HCT116 (cell line): ENCODE measurements at regions not wholly inside any gene's neighbourhood (a gene's known extent, or its start where the extent isn't known, plus 50 kb on each side); places are given as distances from the start of the nearest gene placed in this dataset.

Source experiments
- EZH2 ChIP-seq: fragments of 200-600 bp; sonication (generic); IDR thresholded peaks from 2 replicates; pipeline ENCODE4 v1.6.1; 2017; ENCODE audit warnings: antibody characterized with exemption, mixed run types
- POLR2A ChIP-seq: IDR thresholded peaks from 2 replicates; pipeline ENCODE4 v1.7.0; 2011; ENCODE audit warnings: borderline replicate concordance; ENCODE audit not compliant: insufficient read depth, insufficient read length; ENCODE audit errors: extremely low read depth
- SRF ChIP-seq: IDR thresholded peaks from 2 replicates; pipeline ENCODE4 v1.6.1; 2012; ENCODE audit warnings: low read depth
- YY1 ChIP-seq: IDR thresholded peaks from 2 replicates; pipeline ENCODE4 v1.6.1; 2011; ENCODE audit warnings: low read length, low read depth, moderate library complexity, mild to moderate bottlenecking; ENCODE audit not compliant: insufficient replicate concordance; ENCODE audit errors: extremely low read depth
- ZFX ChIP-seq: fragments of 450-650 bp; IDR thresholded peaks from 2 replicates; pipeline ENCODE4 v1.6.1; 2017
- TF ChIP-seq, protein P1 (sequence below), 3 experiments: fragments of 200-600 bp in 1 of 3; sonication (generic) in 1 of 3; IDR thresholded peaks in 2 of 3; conservative IDR thresholded peaks in 1 of 3; 2 replicates each; pipeline ENCODE4 v1.5.1; 2012 to 2017; ENCODE audit warnings: low read depth in 2 of 3, low read length in 2 of 3, antibody characterized with exemption in 1 of 3, borderline replicate concordance in 1 of 3, control low read depth in 1 of 3, mild to moderate bottlenecking in 1 of 3, mixed read lengths in 1 of 3, mixed run types in 1 of 3, moderate library complexity in 1 of 3; ENCODE audit not compliant: insufficient read depth in 1 of 3
- TF ChIP-seq, protein P2 (sequence below): IDR thresholded peaks from 2 replicates; pipeline ENCODE4 v1.6.1; 2012
- TF ChIP-seq, protein P3 (sequence below): IDR thresholded peaks from 2 replicates; pipeline ENCODE4 v1.6.1; 2012; ENCODE audit warnings: low read depth

DNA sequence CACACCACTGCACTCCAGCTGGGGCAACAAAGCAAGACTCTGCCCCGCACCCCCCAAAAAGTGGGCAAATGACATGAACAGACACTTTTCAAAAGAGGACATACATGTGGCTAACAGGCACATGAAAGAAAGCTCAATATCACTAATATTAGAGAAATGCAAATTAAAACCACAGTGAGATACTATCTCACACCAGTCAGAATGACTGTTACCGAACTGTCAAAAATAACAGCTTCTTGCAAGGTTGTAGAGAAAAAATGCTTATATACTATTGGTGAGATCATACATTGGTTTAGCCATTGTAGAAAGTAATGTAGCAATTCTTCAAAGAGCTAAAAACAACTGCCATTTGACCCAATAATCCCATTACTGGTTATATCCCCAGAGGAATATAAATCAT, 99.5 kb upstream of the SPATA13 start:
- no peak for TF ChIP-seq ZFX
- TF ChIP-seq, protein P1, sequence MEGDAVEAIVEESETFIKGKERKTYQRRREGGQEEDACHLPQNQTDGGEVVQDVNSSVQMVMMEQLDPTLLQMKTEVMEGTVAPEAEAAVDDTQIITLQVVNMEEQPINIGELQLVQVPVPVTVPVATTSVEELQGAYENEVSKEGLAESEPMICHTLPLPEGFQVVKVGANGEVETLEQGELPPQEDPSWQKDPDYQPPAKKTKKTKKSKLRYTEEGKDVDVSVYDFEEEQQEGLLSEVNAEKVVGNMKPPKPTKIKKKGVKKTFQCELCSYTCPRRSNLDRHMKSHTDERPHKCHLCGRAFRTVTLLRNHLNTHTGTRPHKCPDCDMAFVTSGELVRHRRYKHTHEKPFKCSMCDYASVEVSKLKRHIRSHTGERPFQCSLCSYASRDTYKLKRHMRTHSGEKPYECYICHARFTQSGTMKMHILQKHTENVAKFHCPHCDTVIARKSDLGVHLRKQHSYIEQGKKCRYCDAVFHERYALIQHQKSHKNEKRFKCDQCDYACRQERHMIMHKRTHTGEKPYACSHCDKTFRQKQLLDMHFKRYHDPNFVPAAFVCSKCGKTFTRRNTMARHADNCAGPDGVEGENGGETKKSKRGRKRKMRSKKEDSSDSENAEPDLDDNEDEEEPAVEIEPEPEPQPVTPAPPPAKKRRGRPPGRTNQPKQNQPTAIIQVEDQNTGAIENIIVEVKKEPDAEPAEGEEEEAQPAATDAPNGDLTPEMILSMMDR (IDR thresholded peaks at IDR 0.05 in 2 of 3, conservative IDR thresholded peaks at IDR 0.05 in 1 of 3; ENCODE audit: borderline replicate concordance in 1 of 3, insufficient read depth in 1 of 3, low read depth in 2 of 3, low read length in 2 of 3) = no peak
- no peak for TF ChIP-seq POLR2A
- TF ChIP-seq SRF = no peak
- TF ChIP-seq, protein P2, sequence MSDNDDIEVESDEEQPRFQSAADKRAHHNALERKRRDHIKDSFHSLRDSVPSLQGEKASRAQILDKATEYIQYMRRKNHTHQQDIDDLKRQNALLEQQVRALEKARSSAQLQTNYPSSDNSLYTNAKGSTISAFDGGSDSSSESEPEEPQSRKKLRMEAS = no peak
- no peak for TF ChIP-seq YY1
- no peak for TF ChIP-seq EZH2
- TF ChIP-seq, protein P3, sequence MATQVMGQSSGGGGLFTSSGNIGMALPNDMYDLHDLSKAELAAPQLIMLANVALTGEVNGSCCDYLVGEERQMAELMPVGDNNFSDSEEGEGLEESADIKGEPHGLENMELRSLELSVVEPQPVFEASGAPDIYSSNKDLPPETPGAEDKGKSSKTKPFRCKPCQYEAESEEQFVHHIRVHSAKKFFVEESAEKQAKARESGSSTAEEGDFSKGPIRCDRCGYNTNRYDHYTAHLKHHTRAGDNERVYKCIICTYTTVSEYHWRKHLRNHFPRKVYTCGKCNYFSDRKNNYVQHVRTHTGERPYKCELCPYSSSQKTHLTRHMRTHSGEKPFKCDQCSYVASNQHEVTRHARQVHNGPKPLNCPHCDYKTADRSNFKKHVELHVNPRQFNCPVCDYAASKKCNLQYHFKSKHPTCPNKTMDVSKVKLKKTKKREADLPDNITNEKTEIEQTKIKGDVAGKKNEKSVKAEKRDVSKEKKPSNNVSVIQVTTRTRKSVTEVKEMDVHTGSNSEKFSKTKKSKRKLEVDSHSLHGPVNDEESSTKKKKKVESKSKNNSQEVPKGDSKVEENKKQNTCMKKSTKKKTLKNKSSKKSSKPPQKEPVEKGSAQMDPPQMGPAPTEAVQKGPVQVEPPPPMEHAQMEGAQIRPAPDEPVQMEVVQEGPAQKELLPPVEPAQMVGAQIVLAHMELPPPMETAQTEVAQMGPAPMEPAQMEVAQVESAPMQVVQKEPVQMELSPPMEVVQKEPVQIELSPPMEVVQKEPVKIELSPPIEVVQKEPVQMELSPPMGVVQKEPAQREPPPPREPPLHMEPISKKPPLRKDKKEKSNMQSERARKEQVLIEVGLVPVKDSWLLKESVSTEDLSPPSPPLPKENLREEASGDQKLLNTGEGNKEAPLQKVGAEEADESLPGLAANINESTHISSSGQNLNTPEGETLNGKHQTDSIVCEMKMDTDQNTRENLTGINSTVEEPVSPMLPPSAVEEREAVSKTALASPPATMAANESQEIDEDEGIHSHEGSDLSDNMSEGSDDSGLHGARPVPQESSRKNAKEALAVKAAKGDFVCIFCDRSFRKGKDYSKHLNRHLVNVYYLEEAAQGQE = no peak
